KMS-11 (cell line): ENCODE measurements at regions not wholly inside any gene's neighbourhood (a gene's known extent, or its start where the extent isn't known, plus 50 kb on each side); places are given as distances from the start of the nearest gene placed in this dataset.

Experiments
- H2AFZ ChIP-seq: fragments of 200-600 bp; sonication (generic); 2 replicates; pipeline ENCODE4 v1.6.1; 2016; ENCODE audit warnings: antibody characterized with exemption, mixed run types, low read depth
- H3K27ac ChIP-seq: fragments of 200-600 bp; sonication (generic); 2 replicates; pipeline ENCODE4 v1.6.1; 2016; ENCODE audit warnings: mild to moderate bottlenecking, mixed run types
- H3K27me3 ChIP-seq: fragments of 200-600 bp; sonication (generic); 2 replicates; pipeline ENCODE4 v1.6.1; 2017; ENCODE audit warnings: mild to moderate bottlenecking, low read depth, mixed run types, moderate library complexity; ENCODE audit not compliant: insufficient read depth
- H3K36me3 ChIP-seq: fragments of 200-600 bp; sonication (generic); 2 replicates; pipeline ENCODE4 v1.6.1; 2017; ENCODE audit warnings: mild to moderate bottlenecking, mixed run types; ENCODE audit not compliant: insufficient read depth
- H3K4me1 ChIP-seq: fragments of 200-600 bp; sonication (generic); 2 replicates; pipeline ENCODE4 v1.6.1; 2016; ENCODE audit warnings: mild to moderate bottlenecking, low read depth, mixed run types; ENCODE audit not compliant: poor library complexity, severe bottlenecking
- H3K4me2 ChIP-seq: fragments of 200-600 bp; sonication (generic); 2 replicates; pipeline ENCODE4 v1.7.0; 2016; ENCODE audit warnings: mild to moderate bottlenecking, mixed run types
- H3K4me3 ChIP-seq: fragments of 200-600 bp; sonication (generic); IDR thresholded peaks from 2 replicates; pipeline ENCODE4 v1.6.1; 2017; ENCODE audit warnings: low read depth, low read length, mixed read lengths; ENCODE audit not compliant: insufficient read depth
- H3K79me2 ChIP-seq: fragments of 200-600 bp; sonication (generic); 2 replicates; pipeline ENCODE4 v1.6.1; 2016; ENCODE audit warnings: low read depth, mixed run types; ENCODE audit not compliant: insufficient read depth
- H3K9ac ChIP-seq: fragments of 200-600 bp; sonication (generic); 2 replicates; pipeline ENCODE4 v1.6.1; 2016; ENCODE audit warnings: mild to moderate bottlenecking, mixed run types
- H4K20me1 ChIP-seq: fragments of 200-600 bp; sonication (generic); 2 replicates; pipeline ENCODE4 v1.6.1; 2016; ENCODE audit warnings: mild to moderate bottlenecking, mixed run types; ENCODE audit not compliant: insufficient read depth
- CTCF ChIP-seq: fragments of 200-600 bp; sonication (generic); conservative IDR thresholded peaks from 2 replicates; pipeline ENCODE4 v1.6.1; 2017; ENCODE audit warnings: low read depth, mild to moderate bottlenecking, antibody characterized with exemption, low read length, moderate library complexity, mixed read lengths

- no peaks in the 10 kb centered on the region for H3K36me3 ChIP-seq
- no peak overlapping the region for H3K9ac ChIP-seq
- no peak overlapping the region for H2AFZ ChIP-seq
- no peak overlapping the region for H3K27ac ChIP-seq
- no peak overlapping the region for H3K4me3 ChIP-seq
- no peaks in the 10 kb centered on the region for H4K20me1 ChIP-seq
- H3K27me3 ChIP-seq: no peaks in the 10 kb centered on the region
- H3K79me2 ChIP-seq: no peaks in the 10 kb centered on the region
- H3K4me1 ChIP-seq: no peaks in the 10 kb centered on the region
- no peak overlapping the region for H3K4me2 ChIP-seq
- no peak for TF ChIP-seq CTCF
These were observed 211.2 kb upstream of the GPR26 start for GRCh38 chr10:123454987-123455386.

GRCh38 chr10:123455861-123456260, 210.3 kb upstream of the GPR26 start:
- Histone ChIP-seq H3K27ac (no peak overlapping the region), H3K27me3 (no peaks in the 10 kb centered on the region), H3K36me3 (no peaks in the 10 kb centered on the region), H3K9ac (no peak overlapping the region), H4K20me1 (no peaks in the 10 kb centered on the region), H2AFZ (no peak overlapping the region), H3K4me3 (no peak overlapping the region), H3K4me1 (no peaks in the 10 kb centered on the region), H3K79me2 (no peaks in the 10 kb centered on the region), H3K4me2 (no peak overlapping the region)
- TF ChIP-seq CTCF: no peak

GRCh38 chr10:123458933-123459332, 207.2 kb upstream of the GPR26 start:
- no peak for TF ChIP-seq CTCF
- Histone ChIP-seq H3K27ac (no peak overlapping the region), H3K4me2 (no peak overlapping the region), H4K20me1 (no peaks in the 10 kb centered on the region), H3K36me3 (no peaks in the 10 kb centered on the region), H3K9ac (no peak overlapping the region), H2AFZ (no peak overlapping the region), H3K79me2 (no peaks in the 10 kb centered on the region), H3K4me3 (no peak overlapping the region), H3K4me1 (no peaks in the 10 kb centered on the region), H3K27me3 (no peaks in the 10 kb centered on the region)

GRCh38 chr10:123459371-123460091, 206.6 kb upstream of the GPR26 start:
- no peak overlapping the region for H3K9ac ChIP-seq
- no peaks in the 10 kb centered on the region for H3K36me3 ChIP-seq
- H3K4me2 ChIP-seq: no peak overlapping the region
- H3K27ac ChIP-seq: no peak overlapping the region
- H3K27me3 ChIP-seq: no peaks in the 10 kb centered on the region
- no peaks in the 10 kb centered on the region for H4K20me1 ChIP-seq
- H3K4me1 ChIP-seq: no peaks in the 10 kb centered on the region
- TF ChIP-seq CTCF: no peak
- no peaks in the 10 kb centered on the region for H3K79me2 ChIP-seq
- no peak overlapping the region for H2AFZ ChIP-seq
- H3K4me3 ChIP-seq: no peak overlapping the region
